ENCODE measurements at regions not wholly inside any gene's neighbourhood (a gene's known extent, or its start where the extent isn't known, plus 50 kb on each side); places are given as distances from the start of the nearest gene placed in this dataset.
A peak's percentile ranks its signal among the peaks of the same experiment; 100 is the strongest.

GRCh38 chr12:124713436-124714082 is 146.1 kb upstream of the NCOR2 start:
- intact Hi-C loops (cut with DNase I): no loop called here
- H3K27ac ChIP-seq (ENCODE audit: low read depth in 2 of 2, low read length in 2 of 2): peak overlapping the region; percentile 76 to 84
- H3K9ac ChIP-seq (ENCODE audit: low read length in 3 of 3): peak overlapping the region in 1 of 3 donors; percentile 53
- TF ChIP-seq, protein P1, sequence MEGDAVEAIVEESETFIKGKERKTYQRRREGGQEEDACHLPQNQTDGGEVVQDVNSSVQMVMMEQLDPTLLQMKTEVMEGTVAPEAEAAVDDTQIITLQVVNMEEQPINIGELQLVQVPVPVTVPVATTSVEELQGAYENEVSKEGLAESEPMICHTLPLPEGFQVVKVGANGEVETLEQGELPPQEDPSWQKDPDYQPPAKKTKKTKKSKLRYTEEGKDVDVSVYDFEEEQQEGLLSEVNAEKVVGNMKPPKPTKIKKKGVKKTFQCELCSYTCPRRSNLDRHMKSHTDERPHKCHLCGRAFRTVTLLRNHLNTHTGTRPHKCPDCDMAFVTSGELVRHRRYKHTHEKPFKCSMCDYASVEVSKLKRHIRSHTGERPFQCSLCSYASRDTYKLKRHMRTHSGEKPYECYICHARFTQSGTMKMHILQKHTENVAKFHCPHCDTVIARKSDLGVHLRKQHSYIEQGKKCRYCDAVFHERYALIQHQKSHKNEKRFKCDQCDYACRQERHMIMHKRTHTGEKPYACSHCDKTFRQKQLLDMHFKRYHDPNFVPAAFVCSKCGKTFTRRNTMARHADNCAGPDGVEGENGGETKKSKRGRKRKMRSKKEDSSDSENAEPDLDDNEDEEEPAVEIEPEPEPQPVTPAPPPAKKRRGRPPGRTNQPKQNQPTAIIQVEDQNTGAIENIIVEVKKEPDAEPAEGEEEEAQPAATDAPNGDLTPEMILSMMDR (IDR thresholded peaks at IDR 0.05; ENCODE audit: borderline replicate concordance, extremely low read depth, insufficient read depth): no peak
- H3K36me3 ChIP-seq (ENCODE audit: control insufficient read depth in 2 of 3, insufficient read depth in 3 of 3, low read length in 3 of 3): no peaks in the 10 kb centered on the region
- peak in 4 of 5 donors; percentile 53 to 86 (median 64) for DNase-seq
- peaks cover 0 to 10% (median 3%) of the 10 kb centered on the region in 3 donors for H3K4me1 ChIP-seq (ENCODE audit: control insufficient read depth in 2 of 3, insufficient read depth in 2 of 3, low read depth in 1 of 3, low read length in 3 of 3)
- no peaks in the 10 kb centered on the region for H3K9me3 ChIP-seq (ENCODE audit: control insufficient read depth in 2 of 3, insufficient read depth in 1 of 3, low read length in 3 of 3)
- no peaks in the 10 kb centered on the region for H3K27me3 ChIP-seq (ENCODE audit: control insufficient read depth, insufficient read depth, low read length)
- H3K4me3 ChIP-seq (ENCODE audit: low read length in 3 of 3): peak overlapping the region in 2 of 3 donors; percentile 20 to 43
- FAIRE-seq: no peak

DNA sequence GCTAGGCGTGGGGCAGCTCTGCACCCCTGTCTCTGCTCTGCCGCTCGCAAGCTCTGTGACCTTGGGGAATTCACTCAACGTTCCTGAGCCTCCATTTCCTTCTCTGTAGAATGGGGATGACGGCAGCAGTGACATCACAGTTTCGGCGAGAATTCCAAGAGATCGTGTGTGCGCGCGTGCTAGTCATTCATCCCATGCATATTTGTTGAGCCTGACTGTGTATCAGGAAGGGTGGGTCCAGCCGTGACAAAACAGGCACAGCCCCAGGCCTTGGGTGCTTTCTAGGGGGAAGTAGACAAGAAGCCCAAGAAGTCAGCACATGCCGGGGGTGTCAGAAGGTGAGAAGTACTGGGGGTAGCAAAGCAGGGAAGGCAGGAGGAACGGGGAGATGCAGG is 145.6 kb upstream of the NCOR2 start:
- no peak overlapping the region for H3K4me3 ChIP-seq (ENCODE audit: low read length in 3 of 3)
- TF ChIP-seq, protein P1 (IDR thresholded peaks at IDR 0.05; ENCODE audit: borderline replicate concordance, extremely low read depth, insufficient read depth): no peak
- H3K9me3 ChIP-seq (ENCODE audit: control insufficient read depth in 2 of 3, insufficient read depth in 1 of 3, low read length in 3 of 3): no peaks in the 10 kb centered on the region
- no peak for FAIRE-seq
- no peak overlapping the region for H3K9ac ChIP-seq (ENCODE audit: low read length in 3 of 3)
- H3K36me3 ChIP-seq (ENCODE audit: control insufficient read depth in 2 of 3, insufficient read depth in 3 of 3, low read length in 3 of 3): no peaks in the 10 kb centered on the region
- peak overlapping the region; percentile 76 to 84 for H3K27ac ChIP-seq (ENCODE audit: low read depth in 2 of 2, low read length in 2 of 2)
- intact Hi-C loops (cut with DNase I): no loop called here
- H3K4me1 ChIP-seq (ENCODE audit: control insufficient read depth in 2 of 3, insufficient read depth in 2 of 3, low read depth in 1 of 3, low read length in 3 of 3): peaks cover 0 to 10% (median 3%) of the 10 kb centered on the region in 3 donors
- peak in 1 of 5 donors; percentile 87 for DNase-seq
- H3K27me3 ChIP-seq (ENCODE audit: control insufficient read depth, insufficient read depth, low read length): no peaks in the 10 kb centered on the region

DNA sequence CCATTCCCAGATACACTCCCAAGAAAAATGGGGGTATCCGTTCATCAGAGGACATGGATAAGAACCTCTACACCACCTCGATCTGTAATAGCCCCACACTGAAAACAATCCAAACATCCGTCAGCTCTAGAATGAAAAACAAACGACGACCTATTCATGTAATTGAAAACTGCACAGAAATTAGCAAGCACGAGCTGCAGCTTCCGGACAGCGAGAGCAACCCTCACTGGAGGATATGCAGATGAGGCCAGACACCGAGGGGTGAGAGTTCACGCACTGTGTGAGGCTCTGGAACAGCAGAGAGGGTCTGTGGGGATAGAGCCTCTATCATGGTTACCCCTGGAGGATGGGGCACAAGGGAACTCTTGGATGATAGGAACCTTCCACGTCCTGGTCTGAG is 143.9 kb upstream of the NCOR2 start:
- DNase-seq: peak in 2 of 5 donors; percentile 31 to 42
- Histone ChIP-seq H3K36me3 (ENCODE audit: control insufficient read depth in 2 of 3, insufficient read depth in 3 of 3, low read length in 3 of 3) (no peaks in the 10 kb centered on the region), H3K27ac (ENCODE audit: low read depth in 2 of 2, low read length in 2 of 2) (no peak overlapping the region), H3K4me1 (ENCODE audit: control insufficient read depth in 2 of 3, insufficient read depth in 2 of 3, low read depth in 1 of 3, low read length in 3 of 3) (peaks cover 0 to 10% (median 3%) of the 10 kb centered on the region in 3 donors), H3K9me3 (ENCODE audit: control insufficient read depth in 2 of 3, insufficient read depth in 1 of 3, low read length in 3 of 3) (peaks cover 0 to 6% (median 0%) of the 10 kb centered on the region in 3 donors), H3K27me3 (ENCODE audit: control insufficient read depth, insufficient read depth, low read length) (no peaks in the 10 kb centered on the region), H3K4me3 (ENCODE audit: low read length in 3 of 3) (no peak overlapping the region), H3K9ac (ENCODE audit: low read length in 3 of 3) (no peak overlapping the region)
- intact Hi-C loops (cut with DNase I): no loop called here
- no peak for FAIRE-seq
- TF ChIP-seq, protein P1 (IDR thresholded peaks at IDR 0.05; ENCODE audit: borderline replicate concordance, extremely low read depth, insufficient read depth): no peak

Measured in kidney (tissue), 13 donors.